ENCODE measurements at regions not wholly inside any gene's neighbourhood (a gene's known extent, or its start where the extent isn't known, plus 50 kb on each side); places are given as distances from the start of the nearest gene placed in this dataset.

DNA sequence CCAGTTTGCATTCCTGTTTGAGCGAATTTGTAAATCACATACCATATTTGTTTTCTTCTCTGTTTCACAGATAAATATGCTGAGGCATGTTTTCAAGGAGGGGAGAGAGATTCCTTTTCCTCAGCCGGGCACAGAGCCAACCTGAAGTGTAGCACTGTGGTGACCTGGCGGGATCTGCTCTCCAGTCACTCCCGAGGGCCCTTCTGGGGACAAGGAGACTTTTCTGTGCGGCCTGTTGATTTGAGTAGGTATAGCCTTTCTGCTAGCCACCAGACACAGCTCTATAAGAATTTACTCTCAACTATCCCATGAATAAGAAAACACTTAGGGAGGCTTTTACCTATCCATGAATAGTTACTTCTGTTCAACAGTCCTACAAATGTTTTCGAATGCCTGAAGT lies 63.5 kb upstream of the FDX1 start:
- Histone ChIP-seq H3K4me1 (ENCODE audit: control insufficient read depth in 4 of 4, insufficient read depth in 4 of 4, low read length in 3 of 4) (peaks cover 0 to 9% (median 8%) of the 10 kb centered on the region in 4 donors), H3K27me3 (ENCODE audit: control insufficient read depth in 4 of 4, insufficient read depth in 4 of 4, low read length in 3 of 4) (no peaks in the 10 kb centered on the region), H3K4me3 (ENCODE audit: low read depth in 1 of 3, low read length in 3 of 3) (no peak overlapping the region), H3K9ac (ENCODE audit: low read depth in 1 of 2, low read length in 2 of 2) (no peak overlapping the region), H3K27ac (ENCODE audit: low read depth in 1 of 2, low read length in 2 of 2) (no peak overlapping the region), H3K36me3 (ENCODE audit: control insufficient read depth in 4 of 4, insufficient read depth in 3 of 4, low read depth in 1 of 4, low read length in 3 of 4) (no peaks in the 10 kb centered on the region), H3K9me3 (ENCODE audit: control insufficient read depth in 4 of 4, low read length in 3 of 4) (no peaks in the 10 kb centered on the region)
- no peak for TF ChIP-seq FOXA1 (IDR thresholded peaks at IDR 0.05)
- TF ChIP-seq, protein P1, sequence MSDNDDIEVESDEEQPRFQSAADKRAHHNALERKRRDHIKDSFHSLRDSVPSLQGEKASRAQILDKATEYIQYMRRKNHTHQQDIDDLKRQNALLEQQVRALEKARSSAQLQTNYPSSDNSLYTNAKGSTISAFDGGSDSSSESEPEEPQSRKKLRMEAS (IDR thresholded peaks at IDR 0.05) = no peak
- TF ChIP-seq, protein P2, sequence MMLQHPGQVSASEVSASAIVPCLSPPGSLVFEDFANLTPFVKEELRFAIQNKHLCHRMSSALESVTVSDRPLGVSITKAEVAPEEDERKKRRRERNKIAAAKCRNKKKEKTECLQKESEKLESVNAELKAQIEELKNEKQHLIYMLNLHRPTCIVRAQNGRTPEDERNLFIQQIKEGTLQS (IDR thresholded peaks at IDR 0.05) = no peak
- TF ChIP-seq GABPA (IDR thresholded peaks at IDR 0.05 in 1 of 2, conservative IDR thresholded peaks at IDR 0.05 in 1 of 2) = no peak
- no peak for TF ChIP-seq HNF4G (IDR thresholded peaks at IDR 0.05)
- TF ChIP-seq, protein P3, sequence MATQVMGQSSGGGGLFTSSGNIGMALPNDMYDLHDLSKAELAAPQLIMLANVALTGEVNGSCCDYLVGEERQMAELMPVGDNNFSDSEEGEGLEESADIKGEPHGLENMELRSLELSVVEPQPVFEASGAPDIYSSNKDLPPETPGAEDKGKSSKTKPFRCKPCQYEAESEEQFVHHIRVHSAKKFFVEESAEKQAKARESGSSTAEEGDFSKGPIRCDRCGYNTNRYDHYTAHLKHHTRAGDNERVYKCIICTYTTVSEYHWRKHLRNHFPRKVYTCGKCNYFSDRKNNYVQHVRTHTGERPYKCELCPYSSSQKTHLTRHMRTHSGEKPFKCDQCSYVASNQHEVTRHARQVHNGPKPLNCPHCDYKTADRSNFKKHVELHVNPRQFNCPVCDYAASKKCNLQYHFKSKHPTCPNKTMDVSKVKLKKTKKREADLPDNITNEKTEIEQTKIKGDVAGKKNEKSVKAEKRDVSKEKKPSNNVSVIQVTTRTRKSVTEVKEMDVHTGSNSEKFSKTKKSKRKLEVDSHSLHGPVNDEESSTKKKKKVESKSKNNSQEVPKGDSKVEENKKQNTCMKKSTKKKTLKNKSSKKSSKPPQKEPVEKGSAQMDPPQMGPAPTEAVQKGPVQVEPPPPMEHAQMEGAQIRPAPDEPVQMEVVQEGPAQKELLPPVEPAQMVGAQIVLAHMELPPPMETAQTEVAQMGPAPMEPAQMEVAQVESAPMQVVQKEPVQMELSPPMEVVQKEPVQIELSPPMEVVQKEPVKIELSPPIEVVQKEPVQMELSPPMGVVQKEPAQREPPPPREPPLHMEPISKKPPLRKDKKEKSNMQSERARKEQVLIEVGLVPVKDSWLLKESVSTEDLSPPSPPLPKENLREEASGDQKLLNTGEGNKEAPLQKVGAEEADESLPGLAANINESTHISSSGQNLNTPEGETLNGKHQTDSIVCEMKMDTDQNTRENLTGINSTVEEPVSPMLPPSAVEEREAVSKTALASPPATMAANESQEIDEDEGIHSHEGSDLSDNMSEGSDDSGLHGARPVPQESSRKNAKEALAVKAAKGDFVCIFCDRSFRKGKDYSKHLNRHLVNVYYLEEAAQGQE (IDR thresholded peaks at IDR 0.05) = no peak
- no peak for TF ChIP-seq RAD21 (IDR thresholded peaks at IDR 0.05)
- TF ChIP-seq FOXA2 (IDR thresholded peaks at IDR 0.05) = no peak
- TF ChIP-seq TAF1 (conservative IDR thresholded peaks at IDR 0.05) = no peak
- no peak for TF ChIP-seq NR2F2 (IDR thresholded peaks at IDR 0.05)
- TF ChIP-seq RXRA (IDR thresholded peaks at IDR 0.05) = no peak
- TF ChIP-seq, protein P4, sequence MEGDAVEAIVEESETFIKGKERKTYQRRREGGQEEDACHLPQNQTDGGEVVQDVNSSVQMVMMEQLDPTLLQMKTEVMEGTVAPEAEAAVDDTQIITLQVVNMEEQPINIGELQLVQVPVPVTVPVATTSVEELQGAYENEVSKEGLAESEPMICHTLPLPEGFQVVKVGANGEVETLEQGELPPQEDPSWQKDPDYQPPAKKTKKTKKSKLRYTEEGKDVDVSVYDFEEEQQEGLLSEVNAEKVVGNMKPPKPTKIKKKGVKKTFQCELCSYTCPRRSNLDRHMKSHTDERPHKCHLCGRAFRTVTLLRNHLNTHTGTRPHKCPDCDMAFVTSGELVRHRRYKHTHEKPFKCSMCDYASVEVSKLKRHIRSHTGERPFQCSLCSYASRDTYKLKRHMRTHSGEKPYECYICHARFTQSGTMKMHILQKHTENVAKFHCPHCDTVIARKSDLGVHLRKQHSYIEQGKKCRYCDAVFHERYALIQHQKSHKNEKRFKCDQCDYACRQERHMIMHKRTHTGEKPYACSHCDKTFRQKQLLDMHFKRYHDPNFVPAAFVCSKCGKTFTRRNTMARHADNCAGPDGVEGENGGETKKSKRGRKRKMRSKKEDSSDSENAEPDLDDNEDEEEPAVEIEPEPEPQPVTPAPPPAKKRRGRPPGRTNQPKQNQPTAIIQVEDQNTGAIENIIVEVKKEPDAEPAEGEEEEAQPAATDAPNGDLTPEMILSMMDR (IDR thresholded peaks at IDR 0.05; ENCODE audit: low read depth, low read length, missing input control) = no peak
- TF ChIP-seq, protein P5, sequence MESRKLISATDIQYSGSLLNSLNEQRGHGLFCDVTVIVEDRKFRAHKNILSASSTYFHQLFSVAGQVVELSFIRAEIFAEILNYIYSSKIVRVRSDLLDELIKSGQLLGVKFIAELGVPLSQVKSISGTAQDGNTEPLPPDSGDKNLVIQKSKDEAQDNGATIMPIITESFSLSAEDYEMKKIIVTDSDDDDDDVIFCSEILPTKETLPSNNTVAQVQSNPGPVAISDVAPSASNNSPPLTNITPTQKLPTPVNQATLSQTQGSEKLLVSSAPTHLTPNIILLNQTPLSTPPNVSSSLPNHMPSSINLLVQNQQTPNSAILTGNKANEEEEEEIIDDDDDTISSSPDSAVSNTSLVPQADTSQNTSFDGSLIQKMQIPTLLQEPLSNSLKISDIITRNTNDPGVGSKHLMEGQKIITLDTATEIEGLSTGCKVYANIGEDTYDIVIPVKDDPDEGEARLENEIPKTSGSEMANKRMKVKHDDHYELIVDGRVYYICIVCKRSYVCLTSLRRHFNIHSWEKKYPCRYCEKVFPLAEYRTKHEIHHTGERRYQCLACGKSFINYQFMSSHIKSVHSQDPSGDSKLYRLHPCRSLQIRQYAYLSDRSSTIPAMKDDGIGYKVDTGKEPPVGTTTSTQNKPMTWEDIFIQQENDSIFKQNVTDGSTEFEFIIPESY (IDR thresholded peaks at IDR 0.05) = no peak
- no peak for TF ChIP-seq JUND (IDR thresholded peaks at IDR 0.05)
- TF ChIP-seq YY1 (IDR thresholded peaks at IDR 0.05) = no peak
- DNase-seq (ENCODE audit: low spot score) = no peak
- WGBS = 73% methylated on average over 6 of the region's 6 CpGs

DNA sequence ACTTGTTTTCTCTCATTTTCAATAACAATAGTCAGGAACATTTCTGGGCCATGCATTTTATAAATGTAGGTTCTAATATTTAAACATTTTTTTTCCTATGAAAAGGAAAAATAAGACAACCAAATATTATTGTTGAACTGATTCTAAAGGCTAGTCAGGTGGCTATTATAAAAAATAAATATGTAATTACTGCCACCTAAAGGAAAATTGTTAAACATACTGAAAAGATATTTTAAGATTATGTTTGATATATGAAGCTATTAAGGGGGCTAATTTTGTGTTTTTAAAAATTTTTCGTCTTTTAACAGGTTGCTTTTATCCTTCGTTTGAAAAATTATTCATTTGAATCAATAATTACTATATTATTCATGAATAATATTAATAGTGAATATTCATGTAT lies 62.2 kb upstream of the FDX1 start:
- no peaks in the 10 kb centered on the region for H3K36me3 ChIP-seq (ENCODE audit: control insufficient read depth in 4 of 4, insufficient read depth in 3 of 4, low read depth in 1 of 4, low read length in 3 of 4)

More for the DNA sequence above, 62.2 kb upstream of the FDX1 start:
- Histone ChIP-seq H3K9ac (ENCODE audit: low read depth in 1 of 2, low read length in 2 of 2) (no peak overlapping the region), H3K27me3 (ENCODE audit: control insufficient read depth in 4 of 4, insufficient read depth in 4 of 4, low read length in 3 of 4) (no peaks in the 10 kb centered on the region), H3K4me1 (ENCODE audit: control insufficient read depth in 4 of 4, insufficient read depth in 4 of 4, low read length in 3 of 4) (peaks cover 0 to 9% (median 8%) of the 10 kb centered on the region in 4 donors), H3K27ac (ENCODE audit: low read depth in 1 of 2, low read length in 2 of 2) (no peak overlapping the region), H3K9me3 (ENCODE audit: control insufficient read depth in 4 of 4, low read length in 3 of 4) (no peaks in the 10 kb centered on the region), H3K4me3 (ENCODE audit: low read depth in 1 of 3, low read length in 3 of 3) (no peak overlapping the region)
- WGBS = 31% methylated on average over 2 of the region's 2 CpGs
- DNase-seq (ENCODE audit: low spot score) = no peak
- TF ChIP-seq, protein P3 (IDR thresholded peaks at IDR 0.05) = no peak
- TF ChIP-seq TAF1 (conservative IDR thresholded peaks at IDR 0.05) (no peak), SP1 (IDR thresholded peaks at IDR 0.05) (no peak), NR2F2 (IDR thresholded peaks at IDR 0.05) (no peak), EGR1 (IDR thresholded peaks at IDR 0.05; ENCODE audit: low read depth in 2 of 2) (no peak), HNF4G (IDR thresholded peaks at IDR 0.05) (no peak), FOXA1 (IDR thresholded peaks at IDR 0.05) (no peak), JUND (IDR thresholded peaks at IDR 0.05) (no peak), RXRA (IDR thresholded peaks at IDR 0.05) (no peak), YY1 (IDR thresholded peaks at IDR 0.05) (no peak), RAD21 (IDR thresholded peaks at IDR 0.05) (peak; percentile 66 to 71), GABPA (IDR thresholded peaks at IDR 0.05 in 1 of 2, conservative IDR thresholded peaks at IDR 0.05 in 1 of 2) (no peak)
- TF ChIP-seq, protein P4 (IDR thresholded peaks at IDR 0.05; ENCODE audit: low read depth, low read length, missing input control) = peak; percentile 14
- TF ChIP-seq, protein P2 (IDR thresholded peaks at IDR 0.05) = no peak
